Skeletal muscle cell (primary cell): ENCODE measurements at regions not wholly inside any gene's neighbourhood (a gene's known extent, or its start where the extent isn't known, plus 50 kb on each side); places are given as distances from the start of the nearest gene placed in this dataset.
"Not testable (repeated sequence)": the region's sequence is repeated elsewhere in the genome, so short reads cannot be mapped to it uniquely, and the experiment has no call there.

Source experiments
- DNase-seq: peaks from one replicate; pipeline ENCODE4 v3.0.0-alpha.2; 2010; ENCODE audit warnings: low read depth
- H3K4me3 ChIP-seq: 2 replicates; pipeline ENCODE4 v1.5.1; 2011; ENCODE audit warnings: low read depth, mild to moderate bottlenecking, control low read depth, low read length, moderate library complexity

DNA sequence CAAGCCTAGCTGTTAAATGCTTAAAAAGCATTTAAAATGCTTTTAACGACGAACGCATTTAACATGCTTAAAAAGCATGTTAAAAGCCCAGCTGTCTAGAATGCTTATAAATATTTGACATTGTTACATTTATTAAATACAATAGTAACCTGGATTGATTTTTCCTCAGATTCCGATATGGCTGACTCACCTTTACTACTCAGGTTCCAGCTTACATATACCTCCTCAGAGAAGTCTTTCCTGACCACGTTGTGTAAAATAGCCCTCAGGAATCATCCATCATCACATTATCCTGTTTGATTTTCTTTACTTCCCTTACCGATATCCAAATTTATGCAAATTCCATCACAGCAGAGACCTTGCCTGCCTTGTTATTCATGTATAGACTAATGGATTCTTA is 51.4 kb downstream of the SLC41A2 start:
- no peak for DNase-seq
- H3K4me3 ChIP-seq: no peak overlapping the region

DNA sequence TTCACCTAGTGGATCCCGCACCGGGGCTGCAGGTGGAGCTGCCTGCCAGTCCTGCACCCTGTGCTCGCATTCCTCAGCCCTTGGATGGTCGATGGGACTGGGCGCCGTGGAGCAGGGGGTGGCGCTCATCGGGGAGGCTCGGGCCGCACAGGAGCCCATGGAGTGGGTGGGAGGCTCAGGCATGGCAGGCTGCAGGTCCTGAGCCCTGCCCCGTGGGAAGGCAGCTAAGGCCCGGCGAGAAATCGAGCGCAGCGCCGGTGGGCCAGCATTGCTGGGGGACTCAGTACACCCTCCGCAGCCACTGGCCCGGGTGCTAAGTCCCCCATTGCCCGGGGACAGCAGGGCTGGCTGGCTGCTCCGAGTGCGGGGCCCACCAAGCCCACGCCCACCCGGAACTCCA is 52.6 kb downstream of the SLC41A2 start:
- H3K4me3 ChIP-seq, DNase-seq: not testable (repeated sequence)

DNA sequence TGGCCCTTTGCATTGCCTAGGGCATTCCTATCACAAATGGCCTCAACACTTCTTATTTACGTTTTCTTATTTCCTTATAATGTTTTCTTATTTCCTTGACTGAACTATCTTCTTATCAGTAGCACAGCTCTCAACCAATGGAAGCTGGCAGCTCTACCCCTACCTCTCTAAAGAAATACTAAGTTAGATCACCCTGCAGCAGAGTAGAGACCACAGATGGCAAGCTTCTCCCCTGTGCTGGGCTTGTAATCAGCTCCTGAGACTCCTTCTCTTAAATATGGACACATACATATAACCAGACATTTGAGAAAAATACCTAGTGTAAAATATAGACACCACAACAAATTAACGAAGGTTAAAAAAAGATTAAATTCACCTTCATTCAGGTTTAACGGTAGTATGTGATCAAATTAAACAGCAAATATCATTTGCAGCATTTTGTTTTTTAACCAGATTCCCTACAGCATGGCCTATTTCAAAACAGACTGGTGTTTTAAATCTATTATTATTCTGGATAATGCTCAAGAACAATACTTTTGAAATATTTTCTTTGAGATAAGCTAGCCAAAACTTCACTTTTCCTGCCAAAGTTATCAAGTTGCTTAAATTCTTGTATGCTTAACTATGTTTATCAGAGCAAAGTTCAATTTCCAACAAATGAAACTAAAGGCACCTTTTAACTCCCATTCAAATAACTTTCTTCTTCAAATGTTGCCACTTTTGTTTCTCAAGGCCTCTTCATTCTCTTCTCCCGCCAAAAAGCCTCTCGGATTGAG is 54.3 kb downstream of the SLC41A2 start:
- H3K4me3 ChIP-seq: no peak overlapping the region
- DNase-seq: no peak

DNA sequence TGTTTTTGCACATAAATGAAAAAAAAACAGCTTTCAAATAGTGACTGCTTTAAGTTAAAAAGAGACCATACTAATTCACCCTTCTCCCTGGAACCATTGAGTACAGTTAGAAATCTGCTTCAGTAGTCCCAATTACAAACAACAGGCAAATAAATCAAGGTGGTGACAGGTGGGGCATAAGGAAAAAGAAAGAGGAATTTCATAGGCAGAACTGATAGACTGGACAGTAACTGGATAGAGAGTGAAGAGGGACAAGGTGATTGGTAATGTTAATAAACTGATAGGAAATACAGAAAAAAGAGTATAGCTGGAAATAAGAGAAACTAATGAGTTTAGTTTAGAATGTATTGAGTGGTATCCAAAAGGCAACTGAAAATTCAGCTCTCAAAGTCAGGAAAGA is 56.0 kb downstream of the SLC41A2 start:
- H3K4me3 ChIP-seq: no peak overlapping the region
- no peak for DNase-seq

DNA sequence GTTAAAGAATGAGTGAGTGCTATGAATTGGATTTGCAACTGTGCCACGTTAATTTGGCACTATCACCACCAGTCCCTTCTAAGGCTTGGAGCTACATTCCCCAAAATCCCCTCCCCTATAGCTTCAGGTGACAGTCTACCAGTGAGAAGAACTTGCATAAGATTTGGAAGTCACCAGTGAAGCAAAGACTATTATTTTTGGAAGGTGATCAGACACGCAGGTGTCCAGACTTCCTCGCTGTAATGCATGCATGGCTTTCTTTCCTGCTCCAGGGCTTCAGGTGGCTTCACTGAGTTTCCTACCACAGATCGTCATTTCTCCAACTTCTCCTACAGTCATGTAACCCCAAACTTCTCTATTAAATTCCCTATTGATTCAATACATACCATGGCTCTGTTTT is 61.4 kb downstream of the SLC41A2 start:
- H3K4me3 ChIP-seq: no peak overlapping the region
- no peak for DNase-seq

DNA sequence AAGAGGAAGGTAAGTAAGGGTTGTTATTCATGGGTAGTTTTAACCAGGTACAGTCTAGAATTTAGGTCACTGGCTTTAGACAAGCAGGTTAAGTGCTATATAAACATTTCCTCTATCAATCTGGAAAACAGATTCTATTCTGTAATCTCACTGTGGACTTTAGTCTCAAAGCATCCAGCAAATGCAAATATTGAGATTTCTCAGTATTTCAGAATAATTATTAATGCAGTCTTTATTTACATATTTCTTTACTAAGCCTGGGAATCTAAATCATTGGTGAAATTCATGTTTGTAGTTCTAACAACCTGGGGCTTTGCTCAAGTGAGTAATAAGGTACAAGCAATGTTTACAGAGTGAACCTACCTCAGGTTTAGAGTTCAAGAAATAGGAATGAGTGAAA is 61.9 kb downstream of the SLC41A2 start:
- H3K4me3 ChIP-seq: no peak overlapping the region
- no peak for DNase-seq

DNA sequence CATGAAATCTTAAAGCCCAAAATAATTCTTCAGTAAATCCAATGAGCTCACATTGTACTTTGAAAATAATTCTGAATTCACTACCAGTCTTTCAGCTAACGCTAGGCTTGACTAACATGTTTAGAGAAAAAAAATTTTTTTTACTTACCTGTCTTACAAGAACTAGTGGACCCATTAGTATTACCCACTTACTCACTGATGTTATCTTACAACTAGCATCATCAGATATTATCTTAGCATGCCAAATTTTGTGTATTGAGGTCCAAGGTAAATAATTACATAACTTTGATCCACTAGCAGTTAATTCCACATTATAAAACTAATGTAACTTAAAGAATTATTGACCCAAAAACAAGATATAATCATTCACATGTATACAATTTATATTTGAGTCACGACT is 62.7 kb downstream of the SLC41A2 start:
- DNase-seq: no peak

DNA sequence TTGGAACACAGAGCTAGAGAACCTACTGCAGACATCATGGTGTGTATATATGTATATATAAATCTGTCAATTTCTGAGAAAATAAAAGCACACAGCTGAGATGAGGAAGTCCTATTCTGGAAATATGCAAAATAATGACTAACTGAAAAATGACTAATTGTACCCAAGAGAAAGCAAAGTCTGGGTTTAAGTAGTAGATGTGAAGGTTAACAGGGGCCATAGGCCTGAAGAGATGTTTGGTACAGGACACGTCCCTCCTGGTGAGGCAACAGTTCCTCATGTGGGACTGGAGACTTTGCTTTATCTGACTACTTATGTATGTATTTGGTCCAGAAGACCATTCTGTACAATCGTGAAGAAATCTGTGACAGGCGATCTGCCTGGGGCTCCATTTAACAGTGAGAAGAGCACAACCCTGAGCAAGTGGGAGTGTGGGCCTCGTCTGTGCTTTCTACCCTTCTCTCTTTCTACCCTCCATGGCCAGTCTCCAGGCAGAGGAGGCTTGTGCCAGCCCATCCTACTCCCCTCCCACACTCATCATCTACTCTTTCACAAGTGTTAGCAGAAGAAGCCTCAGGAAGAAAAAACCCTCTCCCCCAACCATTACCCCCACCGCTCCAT is 67.5 kb downstream of the SLC41A2 start:
- DNase-seq: no peak
- H3K4me3 ChIP-seq: no peak overlapping the region

More for the DNA sequence above, 62.7 kb downstream of the SLC41A2 start:
- no peak overlapping the region for H3K4me3 ChIP-seq

DNA sequence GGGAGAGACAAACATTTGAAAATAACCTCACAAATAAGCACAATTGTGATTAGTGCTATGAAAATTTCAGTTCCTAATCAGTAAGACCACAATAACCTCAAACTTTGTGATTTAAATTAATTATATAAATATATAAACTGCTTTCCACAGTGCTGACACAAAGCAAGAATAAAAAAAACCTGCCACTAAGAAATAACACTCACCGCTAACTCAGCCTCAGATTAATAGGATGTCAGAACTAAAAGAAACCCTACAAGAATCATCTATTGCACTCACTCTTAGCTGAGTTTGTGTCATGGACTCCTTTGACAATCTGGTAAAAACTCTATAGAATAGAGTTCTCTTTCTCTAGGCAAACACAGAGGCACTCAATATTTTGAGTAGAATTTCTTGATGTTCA is 68.4 kb downstream of the SLC41A2 start:
- DNase-seq: no peak
- no peak overlapping the region for H3K4me3 ChIP-seq

DNA sequence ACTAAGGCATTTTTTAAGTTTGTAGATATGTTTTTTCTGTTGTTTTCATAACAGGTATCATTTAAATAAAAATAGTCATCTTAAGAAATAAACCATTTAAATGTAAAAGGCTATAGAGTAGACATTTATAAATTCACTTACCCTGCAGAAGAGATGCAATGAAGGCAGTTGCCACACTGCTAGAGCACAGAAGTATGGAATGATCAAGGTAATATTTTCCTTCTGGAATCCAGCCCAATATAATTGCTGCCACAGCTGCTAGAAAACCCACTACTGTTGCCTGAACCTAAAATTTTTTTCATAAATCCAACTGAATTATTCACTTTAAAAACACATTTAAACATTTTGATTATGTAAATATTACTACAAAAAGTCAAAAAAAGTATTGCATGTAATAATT is 69.2 kb downstream of the SLC41A2 start:
- no peak for DNase-seq
- H3K4me3 ChIP-seq: no peak overlapping the region

DNA sequence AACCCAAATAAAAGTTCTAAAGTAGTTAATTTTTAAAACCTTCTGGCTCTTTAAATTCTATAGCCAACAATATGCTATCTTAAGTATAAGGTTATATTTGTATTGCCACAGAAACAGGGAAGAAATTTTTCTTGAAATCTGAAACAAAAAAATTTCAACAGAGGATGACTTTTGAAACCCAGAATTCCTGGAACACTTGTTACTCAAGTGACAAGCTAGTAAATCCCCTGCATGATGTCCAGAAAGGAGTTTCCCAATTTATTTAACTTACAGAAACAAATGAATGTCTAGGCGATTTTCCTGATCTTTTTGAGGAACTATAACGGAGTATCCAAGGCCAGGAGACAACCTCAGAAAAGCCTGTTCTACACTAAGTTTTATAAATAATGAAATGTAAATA is 69.6 kb downstream of the SLC41A2 start:
- H3K4me3 ChIP-seq: no peak overlapping the region
- no peak for DNase-seq

DNA sequence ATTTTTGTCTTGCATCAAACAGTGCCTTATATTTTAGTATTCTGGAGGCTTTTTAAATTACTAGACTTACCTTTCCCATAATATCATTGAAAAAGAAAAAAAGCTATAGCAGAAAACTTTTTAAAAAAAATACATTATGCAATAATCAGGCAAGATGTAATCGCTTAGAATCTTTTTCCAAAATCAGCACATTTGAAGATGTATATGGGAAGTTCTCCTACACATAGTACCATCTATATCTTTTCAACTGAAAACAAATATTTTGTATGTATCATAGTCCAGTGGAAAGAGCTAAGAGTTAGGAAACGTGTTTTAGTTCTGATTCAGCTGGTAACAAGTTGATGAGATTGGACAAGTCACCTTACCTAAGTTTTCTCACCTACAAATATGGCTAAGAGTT is 70.6 kb downstream of the SLC41A2 start:
- no peak for DNase-seq
- no peak overlapping the region for H3K4me3 ChIP-seq

DNA sequence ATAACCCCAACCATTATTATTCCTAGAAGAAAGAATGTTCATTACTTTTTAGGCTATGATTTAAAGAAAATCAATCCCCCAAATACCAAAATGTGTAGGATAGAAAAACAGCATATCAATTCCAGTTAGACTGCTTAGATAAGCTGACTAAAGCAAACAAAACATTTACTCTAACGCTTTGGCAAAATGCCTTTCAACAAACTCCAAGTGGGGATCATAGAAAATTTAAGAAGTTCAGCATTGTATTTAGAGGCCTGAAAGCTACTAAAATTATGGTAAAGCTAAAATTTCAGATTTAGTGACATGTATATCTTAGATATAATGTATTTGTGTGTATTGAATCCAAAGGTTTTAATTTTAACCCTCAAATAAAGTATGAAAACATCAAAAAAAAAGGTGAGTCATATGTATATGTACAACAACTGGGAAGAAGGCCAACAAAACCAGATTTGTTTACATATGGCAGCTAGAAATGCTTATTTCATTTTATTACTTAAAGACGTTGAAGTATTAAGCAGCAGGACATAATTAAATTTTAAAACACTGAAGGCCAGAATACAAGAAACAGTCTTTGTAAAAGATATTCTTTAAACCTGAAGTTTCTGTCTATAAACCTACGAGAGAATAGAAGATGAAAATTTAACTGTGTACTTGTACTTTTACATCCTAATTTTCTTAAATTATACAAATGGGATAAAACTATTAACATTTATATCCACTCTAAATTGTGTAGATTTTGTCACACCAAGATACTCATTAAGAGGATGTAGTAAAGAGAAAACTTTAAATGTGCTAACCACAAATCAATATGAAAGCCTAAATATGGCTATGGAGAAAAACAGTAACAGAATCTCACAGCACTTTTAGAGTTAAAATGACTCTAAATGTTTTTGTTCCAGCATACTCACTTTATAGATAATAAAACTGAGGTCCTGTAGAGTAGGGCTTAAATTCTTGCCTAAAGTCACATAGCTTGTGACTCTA is 71.4 kb downstream of the SLC41A2 start:
- DNase-seq: peak; percentile 67
- no peak overlapping the region for H3K4me3 ChIP-seq

DNA sequence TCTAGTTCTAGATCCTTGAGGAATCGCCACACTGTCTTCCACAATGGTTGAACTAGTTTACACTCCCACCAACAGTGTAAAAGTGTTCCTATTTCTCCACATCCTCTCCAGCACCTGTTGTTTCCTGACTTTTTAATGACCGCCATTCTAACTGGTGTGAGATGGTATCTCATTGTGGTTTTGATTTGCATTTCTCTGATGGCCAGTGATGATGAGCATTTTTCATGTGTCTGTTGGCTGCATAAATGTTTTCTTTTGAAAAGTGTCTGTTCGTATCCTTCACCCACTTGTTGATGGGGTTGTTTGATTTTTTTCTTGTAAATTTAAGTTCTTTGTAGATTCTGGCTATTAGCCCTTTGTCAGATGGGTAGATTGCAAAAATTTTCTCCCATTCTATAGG is 79.2 kb downstream of the SLC41A2 start:
- not testable (repeated sequence) for DNase-seq, H3K4me3 ChIP-seq

DNA sequence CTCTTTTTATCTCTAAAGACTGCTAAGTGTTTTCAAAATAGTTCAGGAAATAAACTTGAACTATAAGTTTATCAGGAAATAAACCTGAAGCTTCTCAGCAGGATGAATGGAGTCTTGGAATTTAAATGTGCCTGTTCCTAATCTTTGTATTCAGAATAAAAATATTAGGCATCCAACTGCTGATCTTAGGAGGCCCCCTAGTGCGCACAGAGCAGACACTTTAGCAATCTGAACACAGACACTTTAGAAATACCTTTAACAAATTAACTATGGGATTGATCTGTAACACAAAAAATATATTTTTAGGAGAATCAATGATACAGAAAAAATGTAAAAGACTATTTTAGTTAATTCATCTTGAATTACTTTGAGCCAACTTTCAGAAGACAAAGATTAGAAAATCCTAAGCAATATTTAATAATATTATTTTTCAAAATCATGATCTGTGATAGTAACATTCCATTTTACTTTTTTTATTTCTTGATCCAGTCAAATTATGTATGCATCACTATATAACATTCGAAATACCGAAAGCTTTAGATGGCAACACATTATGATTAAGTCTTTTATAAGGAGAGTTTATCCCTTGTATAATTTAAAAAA is 80.9 kb downstream of the SLC41A2 start:
- no peak overlapping the region for H3K4me3 ChIP-seq
- no peak for DNase-seq

DNA sequence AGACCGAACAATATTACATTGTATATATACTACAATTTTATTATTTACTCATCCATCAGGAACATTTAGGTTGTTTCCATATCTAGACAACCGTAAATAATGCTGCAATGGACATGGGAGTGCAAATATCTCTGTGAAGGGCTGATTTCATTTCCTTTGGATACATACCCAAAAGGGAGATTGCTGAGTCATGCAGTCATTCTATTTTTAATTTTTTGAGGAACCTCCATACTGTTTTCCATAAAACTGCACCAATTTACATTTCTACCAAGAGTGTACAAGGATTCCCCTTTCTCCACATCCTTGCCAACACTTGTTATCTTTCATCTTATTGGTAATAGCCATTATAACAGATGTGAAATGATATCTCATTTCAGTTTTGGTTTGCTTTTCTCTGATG is 84.7 kb downstream of the SLC41A2 start:
- no peak for DNase-seq

DNA sequence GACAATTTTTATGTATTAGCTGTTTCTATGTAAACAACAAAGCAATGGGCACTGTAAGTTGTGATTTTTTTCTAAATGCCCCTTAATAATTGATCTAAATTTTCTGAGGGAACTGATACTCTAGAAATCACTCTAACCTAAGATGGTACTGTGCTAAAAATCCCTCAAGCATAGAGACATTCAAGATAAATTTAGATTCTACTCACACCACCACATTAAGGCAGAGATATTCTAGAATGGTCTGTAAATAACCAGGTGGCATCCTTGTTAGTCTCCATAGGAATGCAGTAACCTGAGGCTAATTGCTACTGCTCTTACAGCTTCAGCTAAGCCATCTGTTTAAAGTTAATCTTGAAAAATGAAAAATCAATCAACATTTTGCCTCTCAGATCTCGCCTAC is 87.3 kb downstream of the SLC41A2 start:
- no peak for DNase-seq
- no peak overlapping the region for H3K4me3 ChIP-seq

More for the DNA sequence above, 84.7 kb downstream of the SLC41A2 start:
- H3K4me3 ChIP-seq: no peak overlapping the region

DNA sequence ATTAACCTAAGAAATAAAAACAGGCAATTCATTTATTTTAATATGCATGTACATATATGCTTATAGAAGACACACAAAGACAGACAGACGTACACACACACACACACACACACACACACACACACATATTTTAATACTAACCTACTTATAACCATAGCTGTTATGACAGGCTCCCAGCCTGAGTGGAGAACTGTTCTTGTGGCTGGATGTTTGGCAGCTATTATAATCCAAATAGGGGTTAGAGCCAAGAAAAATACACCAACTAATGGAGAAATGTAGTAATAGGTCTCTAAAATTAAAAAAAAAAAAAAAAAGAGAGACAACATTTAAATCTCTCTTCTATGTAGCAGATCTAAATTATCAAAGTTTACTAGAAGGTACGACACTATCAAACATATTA is 91.8 kb downstream of the SLC41A2 start:
- peak; percentile 76 for DNase-seq
- H3K4me3 ChIP-seq: no peak overlapping the region

DNA sequence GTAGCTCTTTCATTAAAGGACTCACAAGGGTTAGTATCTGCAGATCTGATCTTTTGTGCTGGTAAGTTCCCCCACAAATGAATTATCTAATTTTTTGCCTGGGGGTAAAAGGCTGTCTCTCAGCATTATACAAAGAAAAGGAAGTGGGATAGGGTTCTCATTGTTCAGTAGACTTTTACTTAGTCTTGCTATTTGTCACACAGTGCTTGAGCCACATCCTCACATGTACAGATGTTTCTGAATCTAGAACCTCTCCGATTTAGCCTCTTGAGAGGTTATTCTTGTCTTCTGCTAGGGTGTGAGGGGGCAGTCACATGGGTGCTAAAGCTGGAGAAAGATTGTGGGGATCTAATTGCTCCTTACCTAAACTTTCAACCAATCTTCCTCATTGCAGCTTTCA is 93.0 kb downstream of the SLC41A2 start:
- no peak overlapping the region for H3K4me3 ChIP-seq
- DNase-seq: no peak

DNA sequence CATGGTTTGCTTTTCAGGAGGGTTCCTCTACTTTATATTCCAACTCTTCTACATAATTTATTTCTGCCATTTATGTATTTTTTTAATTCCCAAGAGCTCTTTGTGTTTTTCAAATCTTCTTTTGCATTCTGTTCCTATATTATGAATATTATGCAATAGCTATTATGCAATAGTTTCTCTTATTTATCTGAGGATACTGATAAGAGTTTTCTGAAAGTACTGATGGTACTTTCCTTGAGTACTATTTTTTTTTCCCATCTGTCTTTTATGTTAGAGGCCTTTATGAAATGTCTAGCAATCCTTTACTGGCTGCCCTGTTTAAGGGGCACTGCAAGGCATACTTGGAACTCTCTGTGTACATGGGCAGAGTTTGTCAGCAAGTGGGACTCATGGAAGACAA is 93.4 kb downstream of the SLC41A2 start:
- no peak overlapping the region for H3K4me3 ChIP-seq
- no peak for DNase-seq
